Posterior vena cava (tissue), 2 donors: ENCODE measurements at regions not wholly inside any gene's neighbourhood (a gene's known extent, or its start where the extent isn't known, plus 50 kb on each side); places are given as distances from the start of the nearest gene placed in this dataset.
A peak's percentile ranks its signal among the peaks of the same experiment; 100 is the strongest.
"Not testable (repeated sequence)": the region's sequence is repeated elsewhere in the genome, so short reads cannot be mapped to it uniquely, and the experiment has no call there.

Experiments used
- DNase-seq: peaks from one replicate; pipeline ENCODE4 v3.0.0-alpha.2; 2020; ENCODE audit warnings: low spot score
- intact Hi-C, 2 donors: fragments of 100-400 bp; cut with DNase I; formaldehyde crosslinking; loops; one replicate each; pipeline versions ENCODE4 v1.14.1 to v1.14.2; 2022 to 2023
- donor health status: DM: yes; HTN: yes; CAD: no.
- donor health status: DM: yes; HTN: yes; CAD: no.

- intact Hi-C loops: no loop called here
- no peak for DNase-seq
These were observed 103.3 kb upstream of the CBLB start for GRCh38 chr3:105972069-105972468.

- no peak for DNase-seq
- intact Hi-C loops: no loop called here
These were observed 105.6 kb upstream of the CBLB start for GRCh38 chr3:105974381-105974780.

GRCh38 chr3:105976196-105976595 lies 107.4 kb upstream of the CBLB start:
- intact Hi-C loops: no loop called here
- no peak for DNase-seq

- DNase-seq: no peak
- intact Hi-C loops: no loop called here
These were observed 111.1 kb upstream of the CBLB start for GRCh38 chr3:105979961-105980360.

GRCh38 chr3:105982207-105982606 lies 113.4 kb upstream of the CBLB start:
- intact Hi-C loops: no loop called here
- DNase-seq: no peak

- intact Hi-C loops: no loop called here
- DNase-seq: no peak
These were observed 116.0 kb upstream of the CBLB start for GRCh38 chr3:105984837-105985236.

GRCh38 chr3:105986343-105986742 lies 117.5 kb upstream of the CBLB start:
- DNase-seq, intact Hi-C loops: not testable (repeated sequence)

GRCh38 chr3:105987809-105988208 lies 119.0 kb upstream of the CBLB start:
- no peak for DNase-seq
- intact Hi-C loops: no loop called here

- intact Hi-C loops: no loop called here
- no peak for DNase-seq
These were observed 119.9 kb upstream of the CBLB start for GRCh38 chr3:105988540-105989212.

GRCh38 chr3:105996781-105997180 lies 128.0 kb upstream of the CBLB start:
- DNase-seq: no peak
- intact Hi-C loops: no loop called here

- intact Hi-C loops: no loop called here
- no peak for DNase-seq
These were observed 128.6 kb upstream of the CBLB start for GRCh38 chr3:105997466-105997799.

- DNase-seq: peak; percentile 76
- intact Hi-C loops: no loop called here
These were observed 129.2 kb upstream of the CBLB start for GRCh38 chr3:105997800-105998526.

- DNase-seq: no peak
- intact Hi-C loops: no loop called here
These were observed 131.0 kb upstream of the CBLB start for GRCh38 chr3:105999856-106000255.

GRCh38 chr3:106001923-106002322 lies 133.1 kb upstream of the CBLB start:
- no peak for DNase-seq
- intact Hi-C loops: no loop called here

GRCh38 chr3:106004137-106004681 lies 135.4 kb upstream of the CBLB start:
- intact Hi-C loops: no loop called here
- no peak for DNase-seq

GRCh38 chr3:106004826-106005225 lies 136.0 kb upstream of the CBLB start:
- no peak for DNase-seq
- intact Hi-C loops: no loop called here

GRCh38 chr3:106006001-106006400 lies 137.2 kb upstream of the CBLB start:
- intact Hi-C loops: no loop called here
- no peak for DNase-seq

- intact Hi-C loops: no loop called here
- no peak for DNase-seq
These were observed 137.8 kb upstream of the CBLB start for GRCh38 chr3:106006571-106006970.

- intact Hi-C loops: no loop called here
- no peak for DNase-seq
These were observed 138.7 kb upstream of the CBLB start for GRCh38 chr3:106007512-106007911.

- intact Hi-C loops: no loop called here
- no peak for DNase-seq
These were observed 140.0 kb upstream of the CBLB start for GRCh38 chr3:106008766-106009165.

- no peak for DNase-seq
- intact Hi-C loops: no loop called here
These were observed 142.0 kb upstream of the CBLB start for GRCh38 chr3:106010829-106011228.
